Neuronal stem cell (in vitro differentiated cells): ENCODE measurements at regions not wholly inside any gene's neighbourhood (a gene's known extent, or its start where the extent isn't known, plus 50 kb on each side); places are given as distances from the start of the nearest gene placed in this dataset. TPM values are rescaled to one million over a fixed set of nuclear protein-coding genes. Genes with fewer than 3 reads are reported as not detected.

ENCODE experiments used
- small RNA-seq: library from polyadenylated mRNA; stranded (forward); fragments of <200 nt; extraction: miRNeasy Mini kit (QIAGEN cat#:217004); gene quantifications from one replicate; pipeline ENCODE3, GENCODE V24; 2013; ENCODE audit not compliant: insufficient read depth

Small RNA genes in the stretch of these regions (small RNA-seq; reads per million reads assigned to genes)
- gene RPS27P29 = not detected
